Fibroblast of pulmonary artery (primary cell): ENCODE measurements at regions not wholly inside any gene's neighbourhood (a gene's known extent, or its start where the extent isn't known, plus 50 kb on each side); places are given as distances from the start of the nearest gene placed in this dataset.

Source experiments
- DNase-seq: peaks from one replicate; pipeline ENCODE4 v3.0.0-alpha.2; 2010; ENCODE audit warnings: low read depth
- H3K4me3 ChIP-seq: replicated peaks from 2 replicates; pipeline ENCODE4 v1.5.1; 2011; ENCODE audit warnings: low read depth, mild to moderate bottlenecking, control low read depth, low read length, moderate library complexity
- TF ChIP-seq, protein P1 (sequence below): IDR thresholded peaks from 2 replicates; pipeline ENCODE4 v1.5.1; 2011; ENCODE audit warnings: mild to moderate bottlenecking, control low read depth, low read length, inconsistent platforms; ENCODE audit errors: missing control alignments

DNA sequence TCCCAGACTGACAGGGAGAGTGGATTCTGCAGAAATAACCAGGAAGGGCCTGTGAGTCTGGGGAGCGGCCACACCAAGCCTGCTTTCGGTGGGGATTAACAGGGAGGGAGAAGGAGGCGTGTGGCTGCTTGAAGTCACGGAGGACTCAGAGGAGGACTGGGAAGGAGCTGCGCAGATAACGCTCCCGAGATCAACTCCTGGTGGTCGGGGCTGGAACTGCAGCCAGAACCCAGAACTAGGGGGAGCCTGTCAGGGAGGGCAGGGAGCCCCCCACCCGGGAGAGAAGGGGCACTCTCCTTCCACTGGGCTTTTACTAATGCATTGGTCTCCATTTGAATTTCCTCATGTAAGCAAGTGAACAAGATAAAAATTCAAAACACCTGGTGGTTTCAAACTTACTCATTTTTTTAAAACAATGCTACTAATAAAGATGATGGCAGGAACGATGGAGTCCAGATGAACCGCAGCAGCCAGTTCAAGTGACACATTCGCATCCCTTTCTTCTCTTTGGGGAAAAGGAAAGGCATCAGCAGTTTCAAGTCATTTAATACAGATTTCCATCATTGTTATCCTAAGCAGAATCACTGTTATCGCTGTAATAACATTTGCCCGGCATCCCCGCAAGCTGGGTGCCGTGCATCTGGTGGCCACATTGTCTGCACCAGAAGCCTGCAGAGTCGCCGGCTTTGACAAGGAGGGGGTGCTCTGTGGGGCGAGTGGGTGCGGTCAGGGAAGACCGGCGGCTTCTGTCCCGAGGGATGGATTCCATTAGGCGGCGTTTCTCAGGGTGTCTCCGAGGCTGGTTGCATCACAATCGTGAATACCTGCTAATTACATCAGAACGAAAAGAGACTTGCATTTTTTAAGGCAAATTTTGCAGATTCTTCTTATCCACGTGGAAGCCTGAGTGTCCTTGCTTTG, 183.0 kb downstream of the FOXL1 start:
- peak; percentile 72 for DNase-seq
- TF ChIP-seq, protein P1, sequence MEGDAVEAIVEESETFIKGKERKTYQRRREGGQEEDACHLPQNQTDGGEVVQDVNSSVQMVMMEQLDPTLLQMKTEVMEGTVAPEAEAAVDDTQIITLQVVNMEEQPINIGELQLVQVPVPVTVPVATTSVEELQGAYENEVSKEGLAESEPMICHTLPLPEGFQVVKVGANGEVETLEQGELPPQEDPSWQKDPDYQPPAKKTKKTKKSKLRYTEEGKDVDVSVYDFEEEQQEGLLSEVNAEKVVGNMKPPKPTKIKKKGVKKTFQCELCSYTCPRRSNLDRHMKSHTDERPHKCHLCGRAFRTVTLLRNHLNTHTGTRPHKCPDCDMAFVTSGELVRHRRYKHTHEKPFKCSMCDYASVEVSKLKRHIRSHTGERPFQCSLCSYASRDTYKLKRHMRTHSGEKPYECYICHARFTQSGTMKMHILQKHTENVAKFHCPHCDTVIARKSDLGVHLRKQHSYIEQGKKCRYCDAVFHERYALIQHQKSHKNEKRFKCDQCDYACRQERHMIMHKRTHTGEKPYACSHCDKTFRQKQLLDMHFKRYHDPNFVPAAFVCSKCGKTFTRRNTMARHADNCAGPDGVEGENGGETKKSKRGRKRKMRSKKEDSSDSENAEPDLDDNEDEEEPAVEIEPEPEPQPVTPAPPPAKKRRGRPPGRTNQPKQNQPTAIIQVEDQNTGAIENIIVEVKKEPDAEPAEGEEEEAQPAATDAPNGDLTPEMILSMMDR, result peak; percentile 89

DNA sequence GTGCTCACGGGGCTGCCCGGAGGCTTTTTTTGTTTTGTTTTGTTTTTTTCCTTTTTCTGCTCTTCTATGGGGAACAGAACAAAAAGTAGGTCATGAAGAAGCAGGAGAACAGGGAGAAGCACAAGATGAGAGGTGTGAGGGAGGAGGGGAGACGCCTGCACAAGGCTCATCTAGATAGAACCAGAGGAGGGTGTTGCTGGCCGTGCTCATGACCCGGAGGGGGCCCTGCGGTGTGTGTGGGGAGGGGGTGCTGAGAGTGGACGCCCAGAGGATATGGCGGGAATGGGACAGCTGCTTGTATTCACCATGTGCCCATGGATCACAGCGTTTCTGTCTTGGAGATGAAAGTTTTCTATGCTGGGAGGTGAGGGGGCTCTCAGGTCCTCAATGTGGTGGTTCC, 183.7 kb downstream of the FOXL1 start:
- TF ChIP-seq, protein P1, result no peak
- no peak overlapping the region for H3K4me3 ChIP-seq
- DNase-seq, result no peak

More for the DNA sequence above, 183.0 kb downstream of the FOXL1 start:
- peak overlapping the region; percentile 17 for H3K4me3 ChIP-seq

DNA sequence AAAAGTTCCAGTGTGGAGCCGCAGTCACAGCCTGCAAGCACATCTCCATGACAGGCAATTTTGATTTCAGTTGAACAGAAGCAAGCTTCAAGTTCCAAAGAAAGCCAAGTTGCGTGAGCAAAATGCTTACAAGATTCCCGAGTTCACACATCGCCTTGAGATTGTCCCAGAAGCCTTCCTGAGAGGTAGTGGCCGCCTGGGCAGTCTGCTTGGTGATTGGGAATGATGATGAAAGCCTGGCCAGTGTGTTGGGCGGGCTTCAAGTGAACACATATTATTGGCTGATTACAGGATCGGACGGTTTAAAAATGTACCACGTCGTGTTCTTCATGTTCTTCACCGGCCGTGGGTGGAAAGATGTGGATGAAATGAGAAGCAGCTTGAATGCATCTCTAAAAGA, 185.5 kb downstream of the FOXL1 start:
- H3K4me3 ChIP-seq, result no peak overlapping the region
- DNase-seq, result no peak
- TF ChIP-seq, protein P1, result no peak

DNA sequence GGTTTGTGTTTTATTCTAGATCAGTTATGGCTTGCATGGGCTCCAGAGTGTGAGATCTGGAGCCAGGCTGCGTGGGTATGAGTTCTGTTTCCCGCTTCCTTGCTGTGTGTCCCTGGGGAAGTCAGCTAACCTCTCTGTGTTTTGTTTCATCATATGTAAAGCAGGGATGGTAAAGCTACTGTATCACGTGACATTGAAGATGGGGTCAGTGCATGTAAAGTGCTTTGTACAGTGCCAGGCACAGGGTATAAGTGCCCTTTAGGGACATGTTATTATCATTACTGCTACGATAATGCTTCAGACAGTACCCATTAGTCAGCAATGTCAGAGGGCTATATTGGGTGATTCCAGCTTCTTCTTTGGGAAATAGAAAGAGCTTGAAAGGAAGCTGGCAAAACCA, 186.2 kb downstream of the FOXL1 start:
- no peak overlapping the region for H3K4me3 ChIP-seq
- no peak for DNase-seq
- TF ChIP-seq, protein P1, result no peak

DNA sequence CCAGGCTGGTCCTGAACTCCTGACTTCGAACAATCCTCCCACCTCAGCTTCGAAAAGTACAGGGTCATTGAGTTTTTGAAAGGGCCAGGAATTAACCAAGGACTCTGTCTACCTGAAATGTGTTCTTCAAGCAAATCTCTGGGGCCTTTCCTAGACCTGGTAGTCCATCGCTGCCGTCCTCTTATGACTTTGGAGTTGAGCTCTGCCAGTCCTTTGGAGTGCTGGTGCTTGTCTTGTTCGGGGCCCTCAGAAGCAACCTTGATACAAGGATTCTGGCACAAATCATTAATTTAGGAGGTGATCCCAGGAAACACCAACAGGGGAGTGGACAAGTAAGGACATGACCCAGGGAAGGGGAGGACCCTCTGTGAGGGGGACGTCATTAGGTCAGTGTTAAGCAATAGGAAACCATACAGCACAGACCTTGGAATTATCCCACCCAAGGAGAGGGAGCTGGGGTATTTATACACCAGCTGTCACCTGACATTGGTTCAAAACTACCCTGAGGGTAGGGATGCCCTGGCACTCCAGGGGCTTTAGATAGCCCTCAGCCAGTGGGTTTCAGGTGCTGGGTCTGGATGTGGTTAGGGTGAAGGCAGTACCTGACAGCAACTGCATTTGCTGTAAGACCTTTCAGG, 187.2 kb downstream of the FOXL1 start:
- no peak for DNase-seq
- no peak overlapping the region for H3K4me3 ChIP-seq
- TF ChIP-seq, protein P1, result no peak

DNA sequence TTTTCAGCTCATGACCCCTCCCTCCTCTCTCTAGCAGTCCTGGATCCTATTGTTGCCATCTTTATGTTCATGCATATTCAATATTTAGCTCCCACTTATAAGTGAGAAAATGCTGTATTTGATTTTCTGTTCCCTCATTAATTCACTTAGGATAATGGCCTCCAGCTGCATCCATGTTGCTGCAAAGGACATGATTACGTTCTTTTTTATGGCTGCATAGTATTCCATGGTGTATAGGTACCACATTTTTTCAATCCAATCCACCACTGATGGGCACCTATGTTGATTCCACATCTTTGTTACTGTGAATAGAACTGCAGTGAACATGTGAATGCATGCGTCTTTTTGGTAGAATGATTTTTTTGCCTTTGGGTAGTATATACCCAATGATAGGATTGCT, 188.4 kb downstream of the FOXL1 start:
- H3K4me3 ChIP-seq, result no peak overlapping the region
- TF ChIP-seq, protein P1, result no peak

More for the DNA sequence above, 188.4 kb downstream of the FOXL1 start:
- no peak for DNase-seq
